Left ventricle myocardium inferior (tissue), 1 donor: ENCODE measurements at regions not wholly inside any gene's neighbourhood (a gene's known extent, or its start where the extent isn't known, plus 50 kb on each side); places are given as distances from the start of the nearest gene placed in this dataset.

Experiments used
- DNase-seq: peaks from one replicate; pipeline ENCODE4 v3.0.0-alpha.2; 2020
- H3K27ac ChIP-seq: fragments of 200-600 bp; replicated peaks from 2 replicates; pipeline ENCODE4 v1.8.0; 2021
- H3K27me3 ChIP-seq: fragments of 200-600 bp; 2 replicates; pipeline ENCODE4 v1.8.0; 2021; ENCODE audit warnings: low read depth
- H3K36me3 ChIP-seq: fragments of 200-600 bp; 2 replicates; pipeline ENCODE4 v1.8.0; 2021
- H3K4me1 ChIP-seq: fragments of 200-600 bp; 2 replicates; pipeline ENCODE4 v1.8.0; 2021
- H3K4me3 ChIP-seq: fragments of 200-600 bp; 2 replicates; pipeline ENCODE4 v1.8.0; 2021; ENCODE audit warnings: mild to moderate bottlenecking, moderate library complexity
- H3K9me3 ChIP-seq: fragments of 200-600 bp; replicated peaks from 2 replicates; pipeline ENCODE4 v1.8.0; 2021
- intact Hi-C: fragments of 100-400 bp; cut with micrococcal nuclease; formaldehyde crosslinking; loops from one replicate; pipeline ENCODE4 v1.11.0; 2022
- TF ChIP-seq, protein P1 (sequence below): fragments of 200-600 bp; IDR thresholded peaks from 2 replicates; pipeline ENCODE4 v1.8.0; 2021; ENCODE audit warnings: antibody characterized with exemption, mild to moderate bottlenecking, borderline replicate concordance
- donor health status: DM: no; HTN: yes; CAD: no; lungs with severe emphysema.

DNA sequence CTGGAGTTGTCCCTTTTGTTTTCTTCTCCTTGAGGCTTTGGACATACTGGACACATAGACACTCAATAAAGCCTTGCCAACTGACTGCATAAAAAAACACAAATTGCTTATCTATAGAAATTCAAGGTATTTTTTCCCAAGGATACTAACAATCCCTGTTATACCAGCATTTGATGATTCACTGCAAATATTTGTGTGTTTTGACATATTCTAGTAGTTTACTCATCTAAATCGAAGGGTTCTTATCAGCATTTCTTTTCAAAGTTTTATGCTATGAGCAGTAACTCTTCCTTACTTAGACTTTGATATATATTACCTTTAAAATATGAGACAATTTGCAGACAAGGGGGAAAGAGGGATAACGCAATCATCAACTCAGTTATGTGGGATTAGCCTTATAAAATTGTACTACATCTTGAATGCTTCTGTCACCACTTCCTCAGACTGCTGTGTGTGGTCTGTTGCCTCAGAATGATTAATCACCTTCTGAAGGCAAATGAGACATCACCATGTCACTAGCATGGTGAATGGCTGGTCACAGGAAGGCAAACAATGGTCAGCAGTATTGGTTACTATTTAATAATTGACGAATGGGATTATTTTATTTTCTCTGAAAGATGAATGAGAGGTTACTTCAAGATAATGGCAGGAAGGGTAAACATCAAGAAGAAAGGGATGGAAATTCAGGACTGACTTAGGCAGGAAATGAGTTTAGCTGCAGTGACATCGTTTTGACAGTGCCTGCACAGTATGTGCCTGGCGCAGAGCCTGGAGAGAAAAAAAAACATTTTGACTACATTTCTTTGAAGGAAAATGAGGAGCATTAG, 544.3 kb upstream of the CNKSR2 start:
- DNase-seq, result no peak
- H3K9me3 ChIP-seq, result peaks cover 3% of the 10 kb centered on the region
- H3K27me3 ChIP-seq, result no peaks in the 10 kb centered on the region
- H3K36me3 ChIP-seq, result no peaks in the 10 kb centered on the region
- no peak overlapping the region for H3K27ac ChIP-seq
- TF ChIP-seq, protein P1, sequence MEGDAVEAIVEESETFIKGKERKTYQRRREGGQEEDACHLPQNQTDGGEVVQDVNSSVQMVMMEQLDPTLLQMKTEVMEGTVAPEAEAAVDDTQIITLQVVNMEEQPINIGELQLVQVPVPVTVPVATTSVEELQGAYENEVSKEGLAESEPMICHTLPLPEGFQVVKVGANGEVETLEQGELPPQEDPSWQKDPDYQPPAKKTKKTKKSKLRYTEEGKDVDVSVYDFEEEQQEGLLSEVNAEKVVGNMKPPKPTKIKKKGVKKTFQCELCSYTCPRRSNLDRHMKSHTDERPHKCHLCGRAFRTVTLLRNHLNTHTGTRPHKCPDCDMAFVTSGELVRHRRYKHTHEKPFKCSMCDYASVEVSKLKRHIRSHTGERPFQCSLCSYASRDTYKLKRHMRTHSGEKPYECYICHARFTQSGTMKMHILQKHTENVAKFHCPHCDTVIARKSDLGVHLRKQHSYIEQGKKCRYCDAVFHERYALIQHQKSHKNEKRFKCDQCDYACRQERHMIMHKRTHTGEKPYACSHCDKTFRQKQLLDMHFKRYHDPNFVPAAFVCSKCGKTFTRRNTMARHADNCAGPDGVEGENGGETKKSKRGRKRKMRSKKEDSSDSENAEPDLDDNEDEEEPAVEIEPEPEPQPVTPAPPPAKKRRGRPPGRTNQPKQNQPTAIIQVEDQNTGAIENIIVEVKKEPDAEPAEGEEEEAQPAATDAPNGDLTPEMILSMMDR, result no peak
- no peaks in the 10 kb centered on the region for H3K4me1 ChIP-seq
- intact Hi-C loops, result no loop called here
- H3K4me3 ChIP-seq, result no peak overlapping the region

DNA sequence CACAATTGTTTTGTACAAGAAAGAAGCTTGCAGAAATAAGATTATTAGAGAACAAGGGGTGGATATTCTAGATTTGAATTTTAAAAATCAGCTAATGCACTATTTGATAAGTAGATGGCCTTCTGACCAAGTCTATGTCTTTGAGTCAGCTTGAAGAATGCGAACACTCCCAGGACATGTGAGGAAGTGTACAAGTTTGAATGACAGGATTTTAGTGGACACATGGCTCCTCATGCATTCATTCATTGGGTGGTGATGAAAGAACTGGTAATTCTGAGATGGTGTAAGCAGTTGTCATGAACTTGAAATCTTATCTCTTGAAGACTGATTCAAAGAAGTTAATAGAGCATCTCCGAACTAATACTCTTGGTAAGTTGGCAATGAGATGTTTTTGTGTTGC, 548.2 kb upstream of the CNKSR2 start:
- Histone ChIP-seq H3K9me3 (no peaks in the 10 kb centered on the region), H3K27me3 (no peaks in the 10 kb centered on the region), H3K36me3 (no peaks in the 10 kb centered on the region), H3K4me3 (no peak overlapping the region), H3K4me1 (no peaks in the 10 kb centered on the region), H3K27ac (no peak overlapping the region)
- TF ChIP-seq, protein P1, result no peak
- intact Hi-C loops, result no loop called here
- DNase-seq, result no peak

DNA sequence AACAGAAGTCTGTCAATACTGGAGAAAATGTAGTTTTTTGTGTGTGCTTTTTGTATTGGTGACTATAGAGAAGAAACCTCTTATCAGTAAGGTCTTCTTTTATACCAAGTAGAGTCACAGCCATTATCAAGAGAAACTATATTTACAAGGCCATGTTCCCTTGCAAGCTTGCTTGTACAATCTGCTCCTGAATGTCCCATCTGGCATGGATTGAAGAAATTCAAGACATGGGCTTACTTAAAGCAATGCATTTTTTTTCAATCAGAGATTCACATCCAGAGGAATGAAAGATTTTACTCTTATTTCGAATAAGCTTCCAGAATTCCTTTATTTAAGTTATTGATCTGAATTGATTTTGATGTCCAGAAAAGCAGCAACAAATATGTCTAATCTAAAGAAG, 537.3 kb upstream of the RPS6KA3 start:
- H3K36me3 ChIP-seq, result no peaks in the 10 kb centered on the region
- no peaks in the 10 kb centered on the region for H3K27me3 ChIP-seq
- H3K9me3 ChIP-seq, result no peaks in the 10 kb centered on the region
- H3K4me1 ChIP-seq, result no peaks in the 10 kb centered on the region
- intact Hi-C loops, result no loop called here
- TF ChIP-seq, protein P1, result no peak
- no peak for DNase-seq
- no peak overlapping the region for H3K4me3 ChIP-seq
- no peak overlapping the region for H3K27ac ChIP-seq

DNA sequence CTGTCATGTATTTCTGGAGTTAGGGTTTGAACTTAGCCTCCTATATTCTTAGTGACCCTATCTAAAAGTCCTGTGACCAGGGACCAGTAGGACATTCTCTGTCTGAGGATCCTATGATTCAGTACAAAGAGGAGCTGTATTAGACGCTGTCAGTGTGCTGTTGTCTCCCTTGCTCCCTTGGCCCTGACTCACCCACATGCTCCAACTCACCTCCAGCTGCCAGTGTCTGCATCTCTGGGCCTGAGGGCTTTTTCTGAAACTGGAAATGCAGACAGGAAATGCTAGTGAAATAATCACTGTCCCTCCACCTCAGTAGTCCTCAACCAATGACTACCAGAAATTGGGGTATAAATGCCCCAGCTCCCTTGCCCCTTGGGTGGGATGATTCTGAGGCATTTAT, 535.3 kb upstream of the RPS6KA3 start:
- DNase-seq, result no peak
- TF ChIP-seq, protein P1, result no peak
- no peaks in the 10 kb centered on the region for H3K36me3 ChIP-seq
- no peaks in the 10 kb centered on the region for H3K9me3 ChIP-seq
- H3K27ac ChIP-seq, result no peak overlapping the region
- intact Hi-C loops, result no loop called here
- H3K4me3 ChIP-seq, result no peak overlapping the region
- H3K4me1 ChIP-seq, result no peaks in the 10 kb centered on the region
- no peaks in the 10 kb centered on the region for H3K27me3 ChIP-seq

DNA sequence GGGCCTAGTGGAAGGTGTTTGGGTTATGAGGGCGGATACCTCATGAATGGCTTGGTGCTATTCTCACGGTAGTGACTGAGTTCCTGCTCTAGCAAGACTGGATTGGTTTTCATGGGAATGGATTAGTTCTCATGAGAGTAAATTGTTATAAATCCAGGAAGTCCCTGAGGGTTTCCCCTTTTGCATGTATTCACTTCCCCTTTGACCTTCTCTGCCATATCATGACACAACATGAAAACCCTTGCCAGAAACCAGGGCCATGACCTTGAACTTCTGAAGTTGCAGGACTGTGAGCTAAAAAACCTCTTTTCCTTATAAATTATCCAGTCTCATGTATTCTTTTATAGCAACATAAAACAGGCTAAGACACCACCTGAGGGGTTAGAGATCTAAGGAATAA, 529.7 kb upstream of the RPS6KA3 start:
- TF ChIP-seq, protein P1, result no peak

More for the DNA sequence above, 529.7 kb upstream of the RPS6KA3 start:
- Histone ChIP-seq H3K27me3 (no peaks in the 10 kb centered on the region), H3K36me3 (no peaks in the 10 kb centered on the region), H3K4me3 (no peak overlapping the region), H3K4me1 (no peaks in the 10 kb centered on the region), H3K9me3 (no peaks in the 10 kb centered on the region), H3K27ac (no peak overlapping the region)
- intact Hi-C loops, result no loop called here
- no peak for DNase-seq
